ENCODE measurements at regions not wholly inside any gene's neighbourhood (a gene's known extent, or its start where the extent isn't known, plus 50 kb on each side); places are given as distances from the start of the nearest gene placed in this dataset.

DNA sequence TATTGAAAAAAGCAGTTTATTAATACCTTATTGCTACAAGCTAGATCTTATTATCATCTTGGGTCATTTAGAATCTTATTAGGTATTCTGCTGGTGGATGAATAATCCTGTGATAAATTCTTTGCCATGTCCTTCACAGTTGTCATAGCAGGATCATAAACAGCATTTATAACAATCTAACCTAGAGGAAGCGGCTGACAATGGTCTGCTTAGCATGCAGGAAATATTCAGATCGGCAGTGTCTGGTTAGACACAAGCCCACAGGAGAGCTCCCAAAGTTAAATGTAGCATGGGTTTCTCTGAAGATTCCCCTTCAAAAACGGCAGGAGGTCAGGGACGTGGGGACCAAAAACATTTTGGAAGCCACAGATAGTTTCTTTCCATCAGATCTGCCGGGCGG lies 179.3 kb downstream of the FOXB1 start:
- Histone ChIP-seq H3K9ac (ENCODE audit: low read depth, low read length, poor library complexity, severe bottlenecking) (no peak overlapping the region), H3K4me2 (ENCODE audit: low read depth, low read length, poor library complexity, severe bottlenecking) (no peak overlapping the region), H3K4me3 (ENCODE audit: low read length, poor library complexity, severe bottlenecking) (no peak overlapping the region), H3K27me3 (ENCODE audit: insufficient read depth, low read length, poor library complexity, severe bottlenecking) (no peaks in the 10 kb centered on the region), H4K20me1 (ENCODE audit: insufficient read depth, low read length, poor library complexity, severe bottlenecking) (no peaks in the 10 kb centered on the region), H3K36me3 (ENCODE audit: insufficient read depth, low read length) (no peaks in the 10 kb centered on the region), H3K9me2 (replicated peaks; ENCODE audit: low read depth, low read length) (no peaks in the 10 kb centered on the region), H3K79me2 (ENCODE audit: insufficient read depth, low read length) (no peaks in the 10 kb centered on the region), H3K4me1 (ENCODE audit: insufficient read depth, low read length, poor library complexity, severe bottlenecking) (peaks cover 6% of the 10 kb centered on the region), H2AFZ (ENCODE audit: low read length) (no peak overlapping the region), H3F3A (ENCODE audit: low read depth) (no peaks in the 10 kb centered on the region), H3K9me3 (ENCODE audit: insufficient read depth, low read depth, low read length) (no peaks in the 10 kb centered on the region)
- no peak for TF ChIP-seq CTCF (conservative IDR thresholded peaks at IDR 0.05; ENCODE audit: low read length)
- no peak for TF ChIP-seq EZH2phosphoT487 (IDR thresholded peaks at IDR 0.05; ENCODE audit: borderline replicate concordance)

GRCh38 chr15:60184579-60184978 lies 180.5 kb downstream of the FOXB1 start:
- H3F3A ChIP-seq (ENCODE audit: low read depth): no peaks in the 10 kb centered on the region
- H3K4me2 ChIP-seq (ENCODE audit: low read depth, low read length, poor library complexity, severe bottlenecking): no peak overlapping the region
- no peaks in the 10 kb centered on the region for H3K9me3 ChIP-seq (ENCODE audit: insufficient read depth, low read depth, low read length)
- no peaks in the 10 kb centered on the region for H3K9me2 ChIP-seq (replicated peaks; ENCODE audit: low read depth, low read length)
- no peak overlapping the region for H2AFZ ChIP-seq (ENCODE audit: low read length)
- H4K20me1 ChIP-seq (ENCODE audit: insufficient read depth, low read length, poor library complexity, severe bottlenecking): no peaks in the 10 kb centered on the region
- TF ChIP-seq CTCF (conservative IDR thresholded peaks at IDR 0.05; ENCODE audit: low read length) (no peak), EZH2phosphoT487 (IDR thresholded peaks at IDR 0.05; ENCODE audit: borderline replicate concordance) (no peak)
- no peak overlapping the region for H3K9ac ChIP-seq (ENCODE audit: low read depth, low read length, poor library complexity, severe bottlenecking)
- no peaks in the 10 kb centered on the region for H3K79me2 ChIP-seq (ENCODE audit: insufficient read depth, low read length)
- no peaks in the 10 kb centered on the region for H3K27me3 ChIP-seq (ENCODE audit: insufficient read depth, low read length, poor library complexity, severe bottlenecking)
- H3K4me1 ChIP-seq (ENCODE audit: insufficient read depth, low read length, poor library complexity, severe bottlenecking): peaks cover 5% of the 10 kb centered on the region
- H3K4me3 ChIP-seq (ENCODE audit: low read length, poor library complexity, severe bottlenecking): no peak overlapping the region
- no peaks in the 10 kb centered on the region for H3K36me3 ChIP-seq (ENCODE audit: insufficient read depth, low read length)

DNA sequence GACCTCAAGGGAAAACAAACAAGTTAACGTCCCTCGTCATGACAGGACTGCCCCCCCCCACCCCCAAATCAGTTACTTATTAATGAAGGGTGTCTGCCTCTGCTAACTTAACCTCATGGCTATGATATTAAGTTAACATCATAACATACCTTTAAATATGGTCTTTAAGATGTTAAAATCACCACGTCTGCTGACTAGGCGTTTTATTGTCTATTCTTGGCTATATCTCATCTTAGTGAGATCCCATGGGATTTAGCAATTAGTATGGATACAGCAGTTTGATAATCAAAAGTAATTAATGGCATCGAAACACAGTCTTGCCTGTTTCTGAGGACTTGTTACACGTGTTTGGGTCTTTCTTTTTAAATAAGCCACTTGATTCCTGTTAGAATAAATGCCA lies 186.9 kb downstream of the FOXB1 start:
- TF ChIP-seq CTCF (conservative IDR thresholded peaks at IDR 0.05; ENCODE audit: low read length): no peak
- no peak for TF ChIP-seq EZH2phosphoT487 (IDR thresholded peaks at IDR 0.05; ENCODE audit: borderline replicate concordance)
- peaks cover 22% of the 10 kb centered on the region for H3K4me1 ChIP-seq (ENCODE audit: insufficient read depth, low read length, poor library complexity, severe bottlenecking)
- H3K4me2 ChIP-seq (ENCODE audit: low read depth, low read length, poor library complexity, severe bottlenecking): no peak overlapping the region
- H3K79me2 ChIP-seq (ENCODE audit: insufficient read depth, low read length): no peaks in the 10 kb centered on the region
- H3K36me3 ChIP-seq (ENCODE audit: insufficient read depth, low read length): no peaks in the 10 kb centered on the region
- no peak overlapping the region for H2AFZ ChIP-seq (ENCODE audit: low read length)
- no peaks in the 10 kb centered on the region for H3F3A ChIP-seq (ENCODE audit: low read depth)
- no peaks in the 10 kb centered on the region for H4K20me1 ChIP-seq (ENCODE audit: insufficient read depth, low read length, poor library complexity, severe bottlenecking)
- no peaks in the 10 kb centered on the region for H3K9me2 ChIP-seq (replicated peaks; ENCODE audit: low read depth, low read length)
- H3K27me3 ChIP-seq (ENCODE audit: insufficient read depth, low read length, poor library complexity, severe bottlenecking): no peaks in the 10 kb centered on the region
- no peak overlapping the region for H3K4me3 ChIP-seq (ENCODE audit: low read length, poor library complexity, severe bottlenecking)
- no peaks in the 10 kb centered on the region for H3K9me3 ChIP-seq (ENCODE audit: insufficient read depth, low read depth, low read length)
- no peak overlapping the region for H3K9ac ChIP-seq (ENCODE audit: low read depth, low read length, poor library complexity, severe bottlenecking)

All from Loucy (cell line).